ENCODE measurements at regions not wholly inside any gene's neighbourhood (a gene's known extent, or its start where the extent isn't known, plus 50 kb on each side); places are given as distances from the start of the nearest gene placed in this dataset.

- TF ChIP-seq CTCF (IDR thresholded peaks at IDR 0.05) = no peak
- TF ChIP-seq POLR2A (IDR thresholded peaks at IDR 0.05) = no peak
Measured at GRCh38 chr14:106681161-106681560, 1154.8 kb downstream of the TMEM121 start.
